GM03348 (cell line): ENCODE measurements at regions not wholly inside any gene's neighbourhood (a gene's known extent, or its start where the extent isn't known, plus 50 kb on each side); places are given as distances from the start of the nearest gene placed in this dataset.
"Not testable (repeated sequence)": the region's sequence is repeated elsewhere in the genome, so short reads cannot be mapped to it uniquely, and the experiment has no call there.

Experiments used
- DNase-seq: peaks from one replicate; pipeline ENCODE4 v3.0.0; 2012; ENCODE audit warnings: low spot score

DNA sequence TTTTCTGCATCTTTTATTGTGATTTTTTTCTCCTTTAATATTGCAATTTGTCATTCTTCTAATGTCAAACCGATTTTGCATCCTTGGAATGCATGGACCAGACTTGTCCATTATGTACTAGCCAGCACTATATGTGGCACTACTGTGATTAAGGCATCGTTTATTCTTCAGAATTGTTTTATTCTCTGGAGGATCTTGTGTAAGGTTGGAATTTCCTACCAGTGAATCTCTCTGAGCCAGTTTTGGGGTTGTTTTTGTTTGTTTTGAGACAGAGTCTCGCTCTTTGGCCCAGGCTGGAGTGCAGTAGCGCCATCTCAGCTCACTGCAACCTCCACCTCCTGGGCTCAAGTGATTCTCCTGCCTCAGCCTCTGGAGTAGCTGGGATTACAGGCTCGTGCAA is 58.5 kb downstream of the IGLL5 start:
- DNase-seq, result peak; percentile 0

DNA sequence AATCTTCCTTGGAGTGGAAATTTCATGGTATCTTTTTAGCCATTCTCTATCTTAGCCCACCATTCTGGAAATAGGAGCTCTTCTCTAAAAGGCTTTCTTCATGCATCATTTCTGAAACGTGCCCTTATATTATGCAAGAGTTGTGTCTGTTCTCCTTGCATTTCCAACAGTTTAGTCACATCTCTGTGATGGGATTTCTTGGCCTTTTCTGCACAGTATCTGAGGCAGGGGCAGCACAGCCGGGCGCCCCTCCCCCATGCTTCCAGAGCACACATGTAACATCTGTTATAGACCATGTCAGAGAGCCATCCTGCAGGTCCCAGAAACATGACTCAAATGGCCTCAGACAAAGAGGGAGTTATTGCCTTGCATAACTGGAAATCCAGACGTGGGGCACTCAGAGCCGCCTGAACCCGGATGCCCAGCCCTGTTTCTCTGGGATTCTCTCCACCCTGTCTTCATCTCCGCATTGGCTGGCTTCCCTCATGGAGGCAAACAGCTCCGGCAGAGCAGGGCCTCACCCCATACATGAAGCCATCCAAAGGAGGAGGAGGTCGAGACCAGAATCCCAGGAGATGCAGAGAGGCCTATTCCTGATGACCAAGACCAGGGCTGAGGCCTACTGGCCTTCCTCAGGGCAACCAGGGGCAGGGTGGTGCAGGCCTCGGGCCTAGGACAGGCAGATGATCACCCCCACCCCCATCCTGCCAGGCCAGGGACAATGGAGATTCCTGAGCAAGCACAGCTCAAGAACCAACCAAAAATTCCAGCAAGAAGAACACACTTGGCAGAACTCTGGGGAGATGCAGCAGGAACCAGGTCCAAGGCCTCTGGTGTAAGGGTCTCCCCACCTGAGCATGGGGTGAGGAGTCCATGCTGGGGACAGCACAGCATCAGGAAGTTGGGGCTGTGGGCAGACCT is 61.3 kb downstream of the IGLL5 start:
- DNase-seq, result peak; percentile 22

DNA sequence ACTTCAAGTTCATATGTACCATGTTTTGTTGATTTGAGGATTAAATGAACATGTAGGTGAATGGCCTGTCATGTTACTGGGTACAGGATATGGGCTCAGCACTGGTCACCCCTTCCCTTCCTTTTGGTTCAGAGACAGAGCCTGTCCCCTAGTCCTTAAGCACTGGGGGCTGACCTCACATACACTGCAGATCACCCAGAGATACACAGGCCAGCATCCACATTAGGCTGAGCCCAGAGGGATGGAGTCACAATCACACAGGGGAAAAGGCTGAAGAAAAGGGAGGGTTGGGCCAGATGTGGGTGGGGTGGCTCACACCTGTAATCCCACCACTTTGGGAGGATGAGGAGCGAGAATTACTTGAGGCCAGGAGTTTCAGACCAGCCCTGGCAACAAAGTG is 62.3 kb downstream of the IGLL5 start:
- DNase-seq, result no peak

DNA sequence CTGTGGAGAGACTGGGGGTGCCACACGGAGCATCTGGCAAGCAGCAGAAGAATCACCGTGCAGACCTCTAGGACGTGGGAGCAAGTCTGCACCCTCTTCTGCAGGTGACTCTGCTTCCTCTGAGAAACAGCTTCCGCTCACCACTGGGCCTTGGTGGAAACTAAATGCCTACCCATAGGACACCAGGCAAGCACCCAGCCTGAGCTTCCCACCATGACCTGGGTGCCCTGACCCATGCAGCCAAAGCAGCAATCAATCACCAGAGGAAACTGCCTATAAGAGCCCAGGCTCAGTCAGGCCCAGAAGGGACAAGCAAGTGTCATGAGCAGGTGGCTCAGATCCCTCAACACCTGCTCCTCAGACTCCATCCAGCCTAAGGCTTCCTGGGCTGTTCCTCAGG is 63.4 kb downstream of the IGLL5 start:
- no peak for DNase-seq

DNA sequence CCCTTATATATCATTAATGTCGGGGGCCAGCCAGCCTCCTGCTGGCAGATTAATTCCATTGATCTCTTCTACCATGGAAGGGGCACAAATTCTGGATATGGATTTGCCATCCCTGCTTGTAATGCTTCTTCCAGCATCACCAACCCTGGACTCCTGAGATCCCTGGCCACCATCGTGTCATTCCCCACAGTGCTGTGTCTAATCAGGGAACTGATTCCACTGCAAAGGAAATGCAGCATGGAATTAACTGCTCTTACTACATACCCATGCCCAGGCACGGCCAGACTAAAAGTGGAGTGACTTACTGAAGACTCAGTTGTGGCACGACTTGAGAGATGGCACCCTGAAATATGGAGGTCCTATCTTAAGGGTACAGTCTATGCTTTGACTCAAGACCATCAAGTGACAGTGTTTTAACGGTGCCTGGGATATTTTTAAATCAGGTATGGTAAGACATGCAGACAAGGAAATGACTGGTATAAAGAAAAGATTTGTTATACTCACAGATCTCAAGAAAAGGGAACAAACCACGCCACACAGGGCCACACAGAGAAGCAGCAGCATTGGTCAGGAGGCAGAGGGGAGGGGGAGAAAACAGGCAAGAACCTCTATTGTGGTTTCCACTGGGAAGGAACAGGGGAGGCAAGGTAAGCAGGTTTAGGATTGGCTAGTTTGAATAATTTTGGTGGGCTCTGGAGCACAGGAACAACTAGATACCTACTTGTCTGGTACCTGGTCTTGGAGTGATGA is 65.1 kb downstream of the IGLL5 start:
- no peak for DNase-seq

DNA sequence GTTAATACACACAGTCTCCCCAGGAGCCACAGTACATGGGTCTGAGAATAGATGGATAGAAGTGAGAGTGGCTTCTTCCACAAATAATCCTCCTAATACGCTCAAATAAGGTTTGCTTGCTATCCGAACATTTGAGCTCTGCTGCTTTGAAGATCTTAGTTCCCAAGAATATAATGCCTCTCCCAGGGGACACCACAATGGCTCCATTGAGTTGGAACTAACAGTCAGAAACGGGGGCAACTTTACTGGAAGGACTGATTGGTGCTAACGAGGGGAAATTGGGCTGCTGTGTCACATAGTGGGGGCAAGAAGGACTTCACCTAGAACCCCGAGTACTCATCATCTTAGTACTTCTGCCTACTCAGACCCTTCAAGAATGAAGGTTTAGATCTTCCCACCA is 66.2 kb downstream of the IGLL5 start:
- no peak for DNase-seq

DNA sequence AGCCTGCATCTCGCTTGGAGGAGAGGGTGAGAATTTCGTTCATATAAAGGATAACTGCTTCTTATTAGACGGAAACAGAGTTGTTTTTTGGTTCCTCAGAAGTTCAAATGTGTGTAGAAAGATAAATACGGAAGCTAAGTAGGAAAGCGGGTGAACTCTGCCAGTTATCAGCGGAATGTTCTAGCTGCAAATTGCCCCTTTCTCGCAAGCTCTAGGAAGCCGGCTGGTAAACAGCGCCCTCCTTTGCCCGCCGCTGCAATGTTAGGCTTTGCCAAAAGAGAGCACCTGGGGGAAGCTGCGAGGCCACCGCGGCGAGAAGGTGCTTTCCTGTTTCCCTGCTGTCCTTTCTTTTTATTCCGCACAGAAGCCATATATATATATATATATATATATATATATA is 67.0 kb downstream of the IGLL5 start:
- DNase-seq, result no peak

DNA sequence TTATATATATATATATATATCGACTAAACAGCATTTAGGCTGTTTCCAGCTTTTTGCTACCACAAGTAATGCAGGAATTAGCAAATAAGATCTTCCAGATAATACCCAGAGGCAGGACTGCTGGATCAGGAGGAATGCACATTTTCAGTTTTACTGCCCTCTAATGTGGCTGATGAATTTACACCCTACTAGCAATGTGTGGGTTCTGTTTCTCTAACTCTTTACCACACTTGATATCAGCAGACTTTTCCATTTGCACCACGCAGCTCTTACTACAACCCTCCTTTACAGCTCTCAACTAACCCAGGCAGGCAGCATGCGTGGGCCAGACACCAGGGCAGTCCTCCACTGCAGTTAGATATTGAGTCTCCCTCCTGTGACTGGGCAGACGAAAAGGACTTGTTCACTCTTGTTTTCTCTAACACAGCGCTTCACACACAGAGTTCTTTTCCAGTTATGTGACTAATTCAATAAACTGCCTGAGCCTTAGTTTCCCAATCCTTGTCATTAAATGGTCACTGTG is 67.7 kb downstream of the IGLL5 start:
- no peak for DNase-seq

DNA sequence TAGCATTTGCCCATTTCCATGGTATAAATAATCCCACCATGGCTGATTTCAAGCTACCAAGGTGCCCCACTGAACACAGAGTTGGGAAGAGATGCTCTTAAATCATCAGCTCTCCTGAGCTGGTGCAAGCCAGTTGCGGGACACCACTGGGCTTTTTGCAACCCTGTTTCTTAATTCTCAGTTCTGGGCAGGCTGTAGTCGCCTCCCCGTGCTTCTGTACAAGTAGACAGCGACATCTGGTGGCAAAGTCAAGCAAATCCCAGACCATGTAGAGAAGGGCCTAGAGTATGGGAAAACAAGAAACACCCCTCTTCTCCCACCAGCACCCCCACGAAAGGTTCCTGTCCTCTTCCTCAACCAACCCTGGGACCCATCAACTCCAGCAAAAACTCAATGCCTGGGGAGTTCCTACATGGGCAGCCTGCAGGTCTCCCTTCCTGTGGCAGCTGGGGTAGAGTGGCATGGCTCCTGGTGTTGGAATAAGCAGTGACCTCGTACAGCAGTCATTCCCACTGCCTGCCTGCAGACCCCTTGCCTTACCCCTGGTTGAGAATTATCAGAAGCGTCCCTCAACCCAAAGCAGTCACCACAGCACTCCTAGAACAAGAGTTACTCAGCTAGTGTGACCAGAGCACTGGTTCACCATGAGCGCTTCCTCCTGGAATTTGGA is 68.4 kb downstream of the IGLL5 start:
- DNase-seq, result peak; percentile 84

DNA sequence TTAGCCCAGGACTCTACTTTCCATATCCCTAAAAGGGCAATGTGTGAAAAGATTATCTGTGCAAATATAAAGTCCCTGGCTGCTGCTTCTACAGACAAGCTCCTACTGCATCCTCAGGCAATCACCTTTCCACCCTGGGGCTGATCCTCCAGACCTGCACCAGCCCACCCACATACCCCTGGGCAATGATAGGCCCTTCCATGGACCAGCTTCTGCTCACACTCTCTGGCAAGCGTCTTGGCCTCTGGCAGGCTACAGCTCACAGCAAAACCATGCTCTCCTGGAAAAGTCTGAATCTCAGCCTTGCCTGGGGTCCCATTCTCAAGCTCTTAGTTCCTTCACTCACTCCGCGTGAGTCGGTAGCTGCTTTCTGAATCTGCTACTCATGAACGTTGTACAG is 69.5 kb downstream of the IGLL5 start:
- no peak for DNase-seq

DNA sequence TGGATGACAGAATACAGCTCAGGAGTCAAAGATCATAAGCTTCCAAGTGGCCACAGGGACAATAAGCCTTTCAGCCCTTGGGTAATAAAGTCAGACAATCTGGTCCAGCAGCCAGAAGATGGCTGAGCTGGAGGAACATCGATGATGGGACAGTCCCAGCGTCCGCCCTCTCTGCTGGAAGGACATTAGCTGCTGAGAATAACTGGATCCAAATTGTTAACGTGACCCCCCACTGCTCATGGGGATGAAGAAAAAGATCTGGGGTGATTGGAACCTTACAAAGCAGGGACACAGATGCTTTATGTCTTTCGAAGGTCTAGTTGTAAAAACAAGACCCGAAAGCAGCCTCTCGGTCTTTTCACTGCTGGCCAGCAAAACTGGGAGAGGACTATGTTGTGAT is 71.0 kb downstream of the IGLL5 start:
- no peak for DNase-seq

DNA sequence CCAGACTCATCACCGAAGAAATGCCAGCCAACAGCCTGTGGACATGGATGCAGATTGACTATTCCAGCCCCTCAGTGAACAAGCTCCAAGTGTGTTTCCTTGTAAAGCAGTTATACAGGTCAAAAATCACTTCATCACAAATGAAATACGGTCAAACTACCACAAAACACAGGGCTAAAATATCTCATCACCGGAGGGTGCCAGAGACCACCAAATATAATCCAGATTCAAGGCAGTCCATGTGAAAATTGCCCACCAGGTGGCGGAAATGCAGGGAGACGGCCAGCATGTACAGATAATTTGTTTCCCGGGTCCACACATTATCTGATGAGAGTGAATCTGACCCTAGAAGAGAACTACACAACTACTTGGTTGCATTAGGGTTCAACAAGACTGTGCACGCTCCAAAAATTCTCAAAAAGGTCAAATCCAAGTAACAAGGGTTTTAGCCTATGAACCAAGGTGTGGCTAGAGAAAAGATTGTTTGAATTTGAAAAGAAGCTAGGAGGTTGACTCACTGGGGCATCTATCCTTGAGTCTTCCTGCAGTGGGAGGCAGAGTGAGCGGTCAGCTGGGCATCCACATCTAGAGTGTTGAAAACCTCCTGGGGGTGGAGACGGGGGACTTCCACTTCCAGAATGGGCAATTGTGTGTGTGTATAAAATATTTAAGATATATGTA is 71.7 kb downstream of the IGLL5 start:
- peak; percentile 72 for DNase-seq

DNA sequence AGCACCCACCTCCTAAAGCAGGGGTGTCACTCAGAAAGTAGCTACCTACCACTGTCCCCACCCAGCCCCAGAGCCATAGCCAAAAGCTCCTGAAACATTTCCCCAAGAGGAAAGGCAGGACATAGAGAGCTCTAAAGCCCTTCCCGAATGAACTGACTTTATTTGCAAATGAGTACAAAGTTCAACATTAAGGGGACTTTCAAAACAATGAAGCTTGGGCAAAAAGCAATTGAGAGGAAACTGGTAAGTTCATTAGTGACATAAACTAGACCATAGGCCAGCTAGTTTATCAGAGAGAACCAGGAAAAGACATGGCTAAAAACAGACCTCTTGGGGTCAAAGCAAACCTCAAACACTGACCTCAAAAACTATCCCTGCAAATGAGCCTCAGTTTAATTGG is 72.7 kb downstream of the IGLL5 start:
- DNase-seq, result no peak

DNA sequence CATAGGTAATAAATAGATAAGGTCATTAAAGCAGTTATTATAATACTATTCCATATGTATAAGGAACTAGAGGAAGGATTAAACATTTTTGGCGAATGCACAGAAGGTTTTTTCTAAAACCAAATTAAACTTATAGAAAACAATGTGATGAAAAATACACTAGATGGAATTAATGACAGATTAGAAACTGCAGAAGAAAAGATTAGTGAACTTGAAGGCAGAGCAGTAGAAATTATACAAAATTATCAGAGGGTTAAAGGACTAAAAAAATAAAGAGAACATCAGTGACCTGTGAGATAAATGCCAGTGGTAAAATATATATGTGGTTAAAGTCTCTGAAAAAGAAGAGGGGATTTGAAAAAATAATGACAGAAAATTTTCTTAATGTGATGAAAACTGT is 74.0 kb downstream of the IGLL5 start:
- no peak for DNase-seq

DNA sequence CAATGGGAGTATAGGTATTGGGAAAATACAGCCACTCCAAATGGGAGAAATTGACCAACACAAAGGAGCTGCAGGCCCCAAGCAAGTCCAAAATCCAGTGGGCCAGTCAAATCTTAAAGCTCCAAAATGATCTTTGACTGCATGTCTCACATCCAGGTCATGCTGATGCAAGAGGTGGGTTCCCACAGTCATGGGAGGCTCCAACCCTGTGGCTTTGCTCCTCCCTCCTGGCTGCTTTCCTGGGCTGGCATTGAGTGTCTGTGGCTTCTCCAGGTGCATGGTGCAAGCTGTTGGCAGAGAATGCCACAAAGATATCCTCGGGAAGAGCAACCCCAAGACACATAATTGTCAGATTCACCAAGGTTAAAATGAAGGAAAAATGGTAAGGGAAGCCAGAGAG is 80.8 kb downstream of the IGLL5 start:
- DNase-seq, result no peak

DNA sequence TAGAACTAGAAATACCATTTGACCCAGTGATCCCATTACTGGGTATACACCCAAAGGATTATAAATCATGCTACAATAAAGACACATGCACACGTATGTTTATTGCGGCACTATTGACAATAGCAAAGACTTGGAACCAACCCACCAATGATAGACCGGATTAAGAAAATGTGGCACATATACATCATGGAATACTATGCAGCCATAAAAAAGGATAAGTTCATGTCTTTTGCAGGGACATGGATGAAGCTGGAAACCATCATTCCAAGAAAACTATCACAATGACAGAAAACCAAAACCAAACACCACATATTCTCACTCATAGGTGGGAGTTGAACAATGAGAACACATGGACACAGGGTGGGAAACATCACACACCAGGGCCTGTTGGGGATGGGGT is 85.0 kb downstream of the IGLL5 start:
- not testable (repeated sequence) for DNase-seq

DNA sequence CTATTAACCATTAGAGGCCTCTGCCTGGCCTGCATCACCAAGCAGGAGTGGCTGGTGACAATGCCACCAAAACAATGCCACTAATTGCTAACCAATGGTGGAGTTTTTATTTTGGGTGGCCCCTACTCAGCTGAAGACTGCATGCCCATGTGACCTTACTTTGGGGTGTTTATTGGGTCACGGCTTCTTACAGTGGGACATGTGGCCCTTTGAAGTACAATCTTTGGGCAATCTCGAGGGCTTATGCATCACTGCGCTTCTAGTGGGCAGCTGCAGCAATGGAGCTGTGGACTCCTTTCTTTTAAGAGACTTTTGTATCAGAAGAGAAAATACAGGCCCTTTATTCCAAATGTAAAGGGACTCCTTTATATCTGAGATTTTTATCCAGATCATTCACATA is 85.7 kb downstream of the IGLL5 start:
- DNase-seq, result no peak

DNA sequence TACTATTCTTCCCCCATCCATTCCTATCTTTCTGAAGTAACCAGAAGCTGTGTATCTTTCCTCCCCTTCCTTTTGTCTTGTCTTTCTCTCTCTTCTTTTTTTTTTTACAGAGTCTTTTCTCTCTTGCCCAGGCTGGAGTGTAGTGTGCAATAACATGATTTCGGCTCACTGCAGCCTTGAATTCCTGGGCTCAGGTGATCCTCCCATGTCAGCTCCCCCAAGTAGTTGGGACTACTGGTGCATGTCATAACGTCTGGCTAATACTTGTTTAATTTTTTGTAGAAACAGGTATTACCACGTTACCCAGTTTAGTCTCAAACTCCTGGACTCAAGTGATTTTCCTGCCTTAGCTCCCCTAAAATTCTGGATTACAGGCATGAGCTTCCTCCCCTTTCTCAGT is 86.5 kb downstream of the IGLL5 start:
- no peak for DNase-seq

DNA sequence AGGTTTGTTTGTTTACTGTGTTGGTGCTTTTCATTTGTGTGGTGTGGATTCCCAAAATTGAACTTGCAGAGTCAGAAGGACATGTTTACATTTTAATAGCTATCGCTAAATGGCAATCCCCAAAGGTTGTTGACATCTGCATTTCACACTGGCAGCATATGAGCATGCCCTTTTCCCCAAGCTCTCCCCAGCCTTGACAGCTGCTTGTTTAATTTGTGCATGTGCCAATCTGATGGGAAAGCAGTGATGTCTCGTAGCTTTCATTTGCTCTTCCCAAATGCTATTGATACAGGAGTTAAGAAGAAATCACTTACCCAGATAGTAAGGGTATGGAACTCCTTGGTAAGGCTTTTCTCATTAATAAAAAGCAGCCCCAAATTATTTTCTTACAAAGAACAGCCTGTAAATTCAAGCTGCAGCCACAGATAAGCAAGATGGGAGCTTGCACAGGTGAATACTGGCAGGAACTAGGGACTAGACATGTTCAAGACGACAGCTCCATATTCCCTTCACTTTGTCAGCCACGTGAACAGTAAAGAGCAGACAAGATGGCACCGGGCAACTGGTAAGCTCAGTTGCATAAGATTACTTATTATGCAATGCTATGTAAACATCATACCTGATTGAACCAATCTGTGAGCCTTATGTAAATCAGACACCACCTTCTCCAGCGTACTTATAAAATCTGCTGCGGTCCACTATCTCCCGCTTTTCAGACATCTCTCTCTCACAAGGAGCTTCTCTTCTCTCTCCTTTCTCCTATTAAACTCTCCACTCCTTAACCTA is 87.4 kb downstream of the IGLL5 start:
- DNase-seq, result no peak

DNA sequence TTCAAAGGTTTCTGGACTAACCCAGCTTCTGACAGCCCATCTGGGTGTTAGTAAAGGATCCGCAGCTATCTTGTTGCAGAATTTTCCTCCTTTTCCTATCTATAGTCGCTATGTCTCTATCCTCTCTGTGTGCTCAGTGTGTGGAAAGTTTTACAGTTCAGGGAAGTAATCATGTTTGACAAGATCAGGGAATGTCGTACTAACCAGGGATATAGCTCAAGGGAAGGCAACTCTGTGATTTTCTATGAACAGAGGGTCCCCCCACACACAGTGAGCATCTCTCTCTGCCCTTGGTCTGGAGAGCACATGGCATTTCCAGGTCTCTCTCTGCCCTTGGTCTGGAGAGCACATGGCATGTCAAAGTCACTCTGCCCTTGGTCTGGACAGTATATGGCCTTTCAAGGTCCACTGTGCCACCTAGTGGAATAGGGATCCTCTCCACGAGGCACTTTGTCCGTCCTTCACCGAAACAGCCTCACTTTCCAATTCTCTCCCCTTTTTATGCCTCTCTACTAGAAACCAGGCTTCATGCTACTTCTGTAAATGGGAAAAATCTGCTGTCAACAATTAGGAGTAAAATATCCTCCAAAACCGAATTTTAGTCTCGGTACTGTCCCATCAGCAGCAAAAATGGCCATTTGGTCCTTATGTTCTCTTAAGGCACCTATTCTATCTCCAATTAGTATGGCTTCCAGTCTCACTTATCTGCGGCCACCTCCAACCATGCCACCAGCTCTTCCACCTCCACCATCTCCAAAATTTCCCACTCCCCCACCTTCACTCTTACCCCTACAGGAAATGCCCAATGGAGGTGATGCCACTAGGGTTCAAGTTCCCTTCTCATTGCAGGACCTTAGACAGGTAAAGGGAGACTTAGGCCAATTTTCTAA is 88.7 kb downstream of the IGLL5 start:
- DNase-seq, result no peak
